GM23248 (cell line): ENCODE measurements at regions not wholly inside any gene's neighbourhood (a gene's known extent, or its start where the extent isn't known, plus 50 kb on each side); places are given as distances from the start of the nearest gene placed in this dataset.

ENCODE experiments used
- DNase-seq: peaks from one replicate; pipeline ENCODE4 v3.0.0-alpha.2; 2015
- H2AFZ ChIP-seq: fragments of 200-600 bp; sonication (generic); 2 replicates; pipeline ENCODE4 v1.6.1; 2016; ENCODE audit warnings: antibody characterized with exemption
- H3F3A ChIP-seq: fragments of 200-600 bp; sonication (generic); 2 replicates; pipeline ENCODE4 v1.6.1; 2016; ENCODE audit warnings: mild to moderate bottlenecking, antibody characterized with exemption, mixed run types; ENCODE audit not compliant: insufficient read depth
- H3K27ac ChIP-seq: fragments of 200-600 bp; sonication (generic); 2 replicates; pipeline ENCODE4 v1.5.1; 2016; ENCODE audit warnings: mild to moderate bottlenecking
- H3K27me3 ChIP-seq: fragments of 200-600 bp; sonication (generic); replicated peaks from 2 replicates; pipeline ENCODE4 v1.6.1; 2016; ENCODE audit warnings: mild to moderate bottlenecking; ENCODE audit not compliant: insufficient read depth
- H3K36me3 ChIP-seq: fragments of 200-600 bp; sonication (generic); 2 replicates; pipeline ENCODE4 v1.6.1; 2016; ENCODE audit warnings: low read depth, mild to moderate bottlenecking
- H3K4me1 ChIP-seq: fragments of 200-600 bp; sonication (generic); 2 replicates; pipeline ENCODE4 v1.6.1; 2016; ENCODE audit warnings: mild to moderate bottlenecking; ENCODE audit not compliant: insufficient read depth
- H3K4me2 ChIP-seq: fragments of 200-600 bp; sonication (generic); one replicate; pipeline ENCODE4 v1.6.1; 2016; ENCODE audit warnings: mild to moderate bottlenecking; ENCODE audit not compliant: unreplicated experiment
- H3K4me3 ChIP-seq: fragments of 200-600 bp; sonication (generic); 2 replicates; pipeline ENCODE4 v1.5.1; 2016; ENCODE audit warnings: mild to moderate bottlenecking
- H3K79me2 ChIP-seq: fragments of 200-600 bp; sonication (generic); 2 replicates; pipeline ENCODE4 v1.6.1; 2016; ENCODE audit warnings: mild to moderate bottlenecking; ENCODE audit not compliant: insufficient read depth
- H3K9ac ChIP-seq: fragments of 200-600 bp; sonication (generic); 2 replicates; pipeline ENCODE4 v1.6.1; 2016; ENCODE audit warnings: mild to moderate bottlenecking
- H3K9me2 ChIP-seq: fragments of 200-600 bp; sonication (generic); 2 replicates; pipeline ENCODE4 v1.6.1; 2016; ENCODE audit warnings: mixed run types, mild to moderate bottlenecking, moderate library complexity; ENCODE audit not compliant: insufficient read depth
- H3K9me3 ChIP-seq: fragments of 200-600 bp; sonication (generic); one replicate; pipeline ENCODE4 v1.6.1; 2017; ENCODE audit warnings: low read depth
- H4K20me1 ChIP-seq: fragments of 200-600 bp; sonication (generic); 2 replicates; pipeline ENCODE4 v1.6.0; 2016; ENCODE audit not compliant: insufficient read depth
- EZH2 ChIP-seq: fragments of 200-600 bp; sonication (generic); IDR thresholded peaks from 2 replicates; pipeline ENCODE4 v1.6.1; 2018; ENCODE audit warnings: antibody characterized with exemption, mild to moderate bottlenecking; ENCODE audit not compliant: insufficient read depth, poor library complexity, severe bottlenecking
- EZH2phosphoT487 ChIP-seq: fragments of 200-600 bp; sonication (generic); IDR thresholded peaks from 2 replicates; pipeline ENCODE4 v1.6.1; 2018; ENCODE audit warnings: antibody characterized with exemption, moderate library complexity, mild to moderate bottlenecking, low read depth; ENCODE audit not compliant: insufficient read depth
- WGBS, 2 experiments: methylation state at CpG; one replicate each; pipeline ENCODE4 v1.1.6; 2015 to 2017; ENCODE audit warnings: low lambda C conversion rate in 2 of 2, low coverage in 1 of 2; ENCODE audit errors: missing lambda C conversion rate in 2 of 2; 5-methylcytosine and 5-hydroxymethylcytosine counted together
- in situ Hi-C: fragments of 300-500 bp; cut with MboI; formaldehyde crosslinking; loops from 2 replicates; pipeline ENCODE4 v1.15.0; 2020

DNA sequence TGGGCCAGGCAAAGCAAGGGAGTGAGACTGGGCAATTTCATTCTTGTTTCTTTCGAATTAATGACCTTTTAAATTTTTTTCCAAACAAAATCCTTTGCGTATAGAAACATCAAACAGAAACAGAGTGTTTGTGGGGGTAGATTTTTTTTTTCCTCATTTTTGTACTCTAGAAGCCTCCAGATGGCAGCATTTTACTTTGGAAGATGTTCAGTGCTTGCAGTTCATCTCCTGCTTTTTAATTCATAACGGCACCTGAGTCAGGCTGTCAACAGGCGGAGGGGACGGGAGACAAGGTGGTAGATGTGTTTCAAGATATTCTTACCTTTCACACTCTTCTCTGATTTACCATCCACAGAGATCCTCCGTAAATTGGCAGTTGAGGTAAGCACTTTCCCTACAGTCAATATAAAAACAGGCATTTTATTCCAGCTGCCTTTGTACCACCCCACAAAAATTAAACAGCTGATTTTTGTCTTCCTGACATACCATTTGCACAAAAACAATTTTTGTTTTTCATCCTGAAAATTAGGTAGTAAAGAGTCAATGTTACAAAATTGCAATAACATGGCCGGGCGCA, 99.5 kb upstream of the FBXL17 start:
- H3K36me3 ChIP-seq, result no peaks in the 10 kb centered on the region
- H3K4me3 ChIP-seq, result no peak overlapping the region
- no peak overlapping the region for H3K27ac ChIP-seq
- H3K4me1 ChIP-seq, result no peaks in the 10 kb centered on the region
- H3K79me2 ChIP-seq, result no peaks in the 10 kb centered on the region
- peak; percentile 63 for DNase-seq
- no peak for TF ChIP-seq EZH2
- no peak for TF ChIP-seq EZH2phosphoT487
- H3K9me3 ChIP-seq, result no peaks in the 10 kb centered on the region
- in situ Hi-C loops, result no loop called here
- no peak overlapping the region for H3K9ac ChIP-seq
- H3F3A ChIP-seq, result no peaks in the 10 kb centered on the region
- H3K9me2 ChIP-seq, result no peaks in the 10 kb centered on the region
- 25 to 29% methylated on average over 8 of the region's 8 CpGs for WGBS, 2 experiments
- peak overlapping the region; percentile 19 for H3K4me2 ChIP-seq
- H2AFZ ChIP-seq, result peak overlapping the region; percentile 61
- H4K20me1 ChIP-seq, result no peaks in the 10 kb centered on the region
- H3K27me3 ChIP-seq, result no peaks in the 10 kb centered on the region

GRCh38 chr5:108472237-108472636, 90.3 kb upstream of the FBXL17 start:
- 57 to 58% methylated on average over 3 of the region's 3 CpGs for WGBS, 2 experiments
- Histone ChIP-seq H3K9me3 (no peaks in the 10 kb centered on the region), H2AFZ (no peak overlapping the region), H3K27me3 (no peaks in the 10 kb centered on the region), H3K9ac (no peak overlapping the region), H3F3A (no peaks in the 10 kb centered on the region), H3K4me2 (no peak overlapping the region), H3K79me2 (no peaks in the 10 kb centered on the region), H4K20me1 (no peaks in the 10 kb centered on the region), H3K27ac (no peak overlapping the region), H3K36me3 (no peaks in the 10 kb centered on the region), H3K4me1 (no peaks in the 10 kb centered on the region), H3K9me2 (no peaks in the 10 kb centered on the region), H3K4me3 (no peak overlapping the region)
- in situ Hi-C loops, result no loop called here
- TF ChIP-seq EZH2 (no peak), EZH2phosphoT487 (no peak)
- peak; percentile 39 for DNase-seq

DNA sequence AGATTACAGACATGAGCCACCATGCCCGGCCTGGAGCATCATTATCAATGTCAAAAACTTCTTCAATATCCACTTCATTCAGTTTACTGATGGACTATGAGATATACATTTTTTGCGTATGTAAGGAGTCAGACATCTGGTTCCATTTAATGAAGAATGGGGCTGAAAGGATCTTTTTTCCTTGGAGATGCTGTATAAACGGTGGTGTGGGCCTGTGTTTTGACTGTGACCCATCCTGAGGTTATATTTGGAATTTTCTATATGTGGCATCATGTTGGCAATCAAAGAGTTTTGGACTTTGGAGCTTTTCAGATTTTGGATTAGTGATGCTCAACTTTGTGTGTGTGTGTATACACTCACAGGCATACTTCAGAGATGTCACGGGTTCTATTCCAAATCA, 85.7 kb upstream of the FBXL17 start:
- no peaks in the 10 kb centered on the region for H3K27me3 ChIP-seq
- WGBS, 2 experiments, result 62 to 63% methylated on average over 4 of the region's 4 CpGs
- H3K9me3 ChIP-seq, result no peaks in the 10 kb centered on the region

GRCh38 chr5:108461628-108462367, 79.9 kb upstream of the FBXL17 start:
- peak overlapping the region; percentile 10 for H2AFZ ChIP-seq
- no peaks in the 10 kb centered on the region for H3K9me3 ChIP-seq
- no peaks in the 10 kb centered on the region for H3K79me2 ChIP-seq
- peaks cover 6% of the 10 kb centered on the region; the same call in 1 of the 2 replicates for H3F3A ChIP-seq
- WGBS, 2 experiments, result 89 to 100% methylated on average over 1 of the region's 1 CpG
- H3K4me1 ChIP-seq, result peaks cover 12% of the 10 kb centered on the region
- H3K4me2 ChIP-seq, result peak overlapping the region; percentile 43
- no peaks in the 10 kb centered on the region for H4K20me1 ChIP-seq
- H3K4me3 ChIP-seq, result no peak overlapping the region
- H3K9ac ChIP-seq, result no peak overlapping the region
- no peak overlapping the region for H3K27ac ChIP-seq
- H3K9me2 ChIP-seq, result no peaks in the 10 kb centered on the region
- TF ChIP-seq EZH2, result no peak
- no peak for TF ChIP-seq EZH2phosphoT487
- in situ Hi-C loops, result no loop called here
- no peaks in the 10 kb centered on the region for H3K27me3 ChIP-seq
- H3K36me3 ChIP-seq, result no peaks in the 10 kb centered on the region
- DNase-seq, result peak; percentile 86

More for the DNA sequence above, 85.7 kb upstream of the FBXL17 start:
- no peaks in the 10 kb centered on the region for H3K79me2 ChIP-seq
- no peaks in the 10 kb centered on the region for H4K20me1 ChIP-seq
- in situ Hi-C loops, result no loop called here
- no peak overlapping the region for H3K4me2 ChIP-seq
- H3K9me2 ChIP-seq, result no peaks in the 10 kb centered on the region
- no peak for DNase-seq
- no peak overlapping the region for H3K27ac ChIP-seq
- no peaks in the 10 kb centered on the region for H3F3A ChIP-seq
- H3K4me1 ChIP-seq, result no peaks in the 10 kb centered on the region
- H3K9ac ChIP-seq, result no peak overlapping the region
- no peaks in the 10 kb centered on the region for H3K36me3 ChIP-seq
- TF ChIP-seq EZH2, result no peak
- TF ChIP-seq EZH2phosphoT487, result no peak
- no peak overlapping the region for H2AFZ ChIP-seq
- H3K4me3 ChIP-seq, result no peak overlapping the region
